Breast epithelium (tissue), 4 donors: ENCODE measurements at regions not wholly inside any gene's neighbourhood (a gene's known extent, or its start where the extent isn't known, plus 50 kb on each side); places are given as distances from the start of the nearest gene placed in this dataset.

Experiments
- DNase-seq, 2 donors: peaks; one replicate each; pipeline ENCODE4 v3.0.0-alpha.2; 2019; ENCODE audit warnings: low spot score in 2 of 2
- H3K27ac ChIP-seq, 2 donors: fragments of 200-600 bp; sonication (generic) in 1 of 2; one replicate each; pipeline ENCODE4 v1.5.1; 2016 to 2019; ENCODE audit warnings: mild to moderate bottlenecking in 1 of 2
- H3K27me3 ChIP-seq, 2 donors: fragments of 200-600 bp; sonication (generic) in 1 of 2; one replicate each; pipeline versions ENCODE4 v1.5.1 to v1.6.0; 2017 to 2019; ENCODE audit warnings: control low read depth in 1 of 2, mild to moderate bottlenecking in 1 of 2
- H3K36me3 ChIP-seq: fragments of 200-600 bp; one replicate; pipeline ENCODE4 v1.5.1; 2019
- H3K4me1 ChIP-seq, 2 donors: fragments of 200-600 bp; sonication (generic); one replicate each; pipeline ENCODE4 v1.5.1; 2016 to 2019; ENCODE audit warnings: control low read depth in 1 of 2
- H3K4me3 ChIP-seq, 3 donors: fragments of 200-600 bp; sonication (generic); 1 replicate in 2 of 3; 2 replicates in 1 of 3; pipeline ENCODE4 v1.5.1; 2016 to 2019; ENCODE audit warnings: mild to moderate bottlenecking in 3 of 3, moderate library complexity in 2 of 3
- H3K9me3 ChIP-seq, 2 donors: fragments of 200-600 bp; sonication (generic) in 1 of 2; one replicate each; pipeline ENCODE4 v1.5.1; 2016 to 2019; ENCODE audit warnings: control low read depth in 1 of 2
- POLR2A ChIP-seq: fragments of 450-650 bp; IDR thresholded peaks from one replicate; pipeline ENCODE4 v1.6.1; 2016; ENCODE audit warnings: antibody characterized with exemption, mild to moderate bottlenecking, moderate library complexity
- POLR2AphosphoS5 ChIP-seq, 3 donors: sonication (generic); formaldehyde crosslinking; IDR thresholded peaks; one replicate each; pipeline ENCODE4 v1.6.1; 2017; ENCODE audit warnings: antibody characterized with exemption in 3 of 3
- intact Hi-C: fragments of 100-400 bp; cut with DNase I; formaldehyde crosslinking; loops from one replicate; pipeline ENCODE4 v1.15.1; 2023; ENCODE audit warnings: low total_unique reads
- TF ChIP-seq, protein P1 (sequence below), 3 donors: fragments of 450-650 bp; IDR thresholded peaks; one replicate each; pipeline ENCODE4 v1.5.1; 2016 to 2017; ENCODE audit warnings: antibody characterized with exemption in 3 of 3, mild to moderate bottlenecking in 3 of 3, moderate library complexity in 3 of 3

DNA sequence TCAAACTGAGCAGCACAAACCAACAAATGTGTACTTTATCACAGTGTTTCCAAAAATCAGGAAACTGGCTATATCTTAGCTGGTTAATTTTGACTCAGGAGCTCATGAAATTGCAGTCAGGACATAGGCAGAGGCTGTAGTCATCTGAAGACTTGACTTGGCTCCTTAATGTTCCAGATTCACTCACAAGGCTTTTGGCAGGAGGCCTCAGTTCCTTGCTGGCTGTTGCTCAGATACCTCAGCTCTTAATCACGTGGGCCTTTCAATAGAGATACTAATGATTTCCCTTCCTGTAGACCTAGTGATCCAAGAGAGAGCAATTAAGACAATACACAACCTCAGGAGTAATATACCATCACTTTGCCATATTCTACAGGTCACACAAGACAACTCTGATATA is 537.7 kb downstream of the BRINP3 start:
- H3K36me3 ChIP-seq: no peaks in the 10 kb centered on the region
- no peak for DNase-seq
- intact Hi-C loops: no loop called here
- no peaks in the 10 kb centered on the region for H3K9me3 ChIP-seq
- no peak overlapping the region for H3K27ac ChIP-seq
- H3K27me3 ChIP-seq: no peaks in the 10 kb centered on the region
- TF ChIP-seq, protein P1, sequence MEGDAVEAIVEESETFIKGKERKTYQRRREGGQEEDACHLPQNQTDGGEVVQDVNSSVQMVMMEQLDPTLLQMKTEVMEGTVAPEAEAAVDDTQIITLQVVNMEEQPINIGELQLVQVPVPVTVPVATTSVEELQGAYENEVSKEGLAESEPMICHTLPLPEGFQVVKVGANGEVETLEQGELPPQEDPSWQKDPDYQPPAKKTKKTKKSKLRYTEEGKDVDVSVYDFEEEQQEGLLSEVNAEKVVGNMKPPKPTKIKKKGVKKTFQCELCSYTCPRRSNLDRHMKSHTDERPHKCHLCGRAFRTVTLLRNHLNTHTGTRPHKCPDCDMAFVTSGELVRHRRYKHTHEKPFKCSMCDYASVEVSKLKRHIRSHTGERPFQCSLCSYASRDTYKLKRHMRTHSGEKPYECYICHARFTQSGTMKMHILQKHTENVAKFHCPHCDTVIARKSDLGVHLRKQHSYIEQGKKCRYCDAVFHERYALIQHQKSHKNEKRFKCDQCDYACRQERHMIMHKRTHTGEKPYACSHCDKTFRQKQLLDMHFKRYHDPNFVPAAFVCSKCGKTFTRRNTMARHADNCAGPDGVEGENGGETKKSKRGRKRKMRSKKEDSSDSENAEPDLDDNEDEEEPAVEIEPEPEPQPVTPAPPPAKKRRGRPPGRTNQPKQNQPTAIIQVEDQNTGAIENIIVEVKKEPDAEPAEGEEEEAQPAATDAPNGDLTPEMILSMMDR (IDR thresholded peaks at IDR 0.05): no peak
- TF ChIP-seq POLR2AphosphoS5 (IDR thresholded peaks at IDR 0.05): no peak
- no peak for TF ChIP-seq POLR2A
- H3K4me3 ChIP-seq: no peak overlapping the region
- no peaks in the 10 kb centered on the region for H3K4me1 ChIP-seq

DNA sequence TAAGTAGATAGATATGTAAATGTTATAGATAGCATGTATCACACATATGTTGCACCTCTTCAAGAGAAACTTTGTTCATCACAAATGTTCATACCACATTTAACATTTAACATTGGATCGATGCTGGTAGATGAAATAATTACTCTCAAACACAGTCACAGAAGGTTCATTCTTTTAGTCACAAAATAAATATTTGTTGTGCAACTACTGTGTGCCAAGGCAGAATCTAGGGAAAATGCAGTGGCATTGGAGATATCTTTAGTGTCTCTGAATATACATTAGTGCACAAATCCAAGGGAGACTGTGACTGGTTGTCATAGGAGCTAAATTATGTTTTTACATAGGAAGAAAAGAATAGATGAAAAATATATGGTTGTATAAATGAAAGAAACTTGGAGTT is 535.7 kb downstream of the BRINP3 start:
- no peaks in the 10 kb centered on the region for H3K9me3 ChIP-seq
- TF ChIP-seq POLR2AphosphoS5 (IDR thresholded peaks at IDR 0.05): no peak
- no peak for TF ChIP-seq POLR2A
- TF ChIP-seq, protein P1 (IDR thresholded peaks at IDR 0.05): no peak
- intact Hi-C loops: no loop called here
- H3K27ac ChIP-seq: no peak overlapping the region
- no peak overlapping the region for H3K4me3 ChIP-seq
- H3K4me1 ChIP-seq: no peaks in the 10 kb centered on the region
- no peaks in the 10 kb centered on the region for H3K36me3 ChIP-seq
- H3K27me3 ChIP-seq: no peaks in the 10 kb centered on the region
- no peak for DNase-seq

DNA sequence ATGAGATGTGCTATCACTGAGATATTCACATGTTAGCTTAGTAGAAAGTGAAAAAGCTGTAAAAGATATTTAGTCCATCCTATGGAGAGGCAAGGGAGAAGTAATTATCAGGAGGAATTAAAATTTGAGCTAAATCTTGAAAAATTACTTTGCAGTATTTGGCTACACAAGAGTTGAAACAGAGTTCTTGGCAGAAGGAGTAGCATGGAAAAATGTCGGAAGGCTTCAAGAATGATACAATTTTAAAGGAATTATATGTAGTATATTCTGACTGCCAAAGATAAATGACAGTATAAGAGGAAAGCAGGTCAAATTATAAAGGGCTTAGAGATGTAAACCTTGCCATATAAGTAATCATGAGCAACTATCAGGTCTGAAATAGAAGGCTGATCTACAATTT is 518.9 kb downstream of the BRINP3 start:
- no peaks in the 10 kb centered on the region for H3K36me3 ChIP-seq
- no peaks in the 10 kb centered on the region for H3K9me3 ChIP-seq
- H3K4me1 ChIP-seq: no peaks in the 10 kb centered on the region
- H3K4me3 ChIP-seq: no peak overlapping the region
- TF ChIP-seq POLR2AphosphoS5 (IDR thresholded peaks at IDR 0.05) (no peak), POLR2A (no peak)
- TF ChIP-seq, protein P1 (IDR thresholded peaks at IDR 0.05): no peak
- H3K27ac ChIP-seq: no peak overlapping the region
- no peaks in the 10 kb centered on the region for H3K27me3 ChIP-seq
- intact Hi-C loops: no loop called here
- DNase-seq: no peak

DNA sequence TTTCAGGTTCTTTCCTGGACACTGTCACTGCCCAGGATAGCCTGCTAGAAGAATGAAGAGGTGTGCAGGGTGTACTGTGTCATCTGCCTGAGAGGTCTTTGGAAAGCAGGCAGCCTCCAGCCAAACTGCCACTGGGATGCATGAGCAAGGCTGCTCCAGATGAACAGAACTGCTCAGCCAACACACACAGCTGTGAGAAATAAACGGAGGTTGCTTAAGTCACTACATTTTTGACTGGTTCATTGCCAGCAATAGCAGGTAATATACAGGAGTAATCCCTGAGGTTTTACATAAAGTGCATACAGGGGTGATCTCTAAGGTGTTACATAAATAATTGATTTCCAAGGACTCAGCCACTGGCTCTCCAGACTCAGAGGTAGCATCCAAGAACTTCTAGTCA is 516.9 kb downstream of the BRINP3 start:
- Histone ChIP-seq H3K9me3 (no peaks in the 10 kb centered on the region), H3K36me3 (no peaks in the 10 kb centered on the region), H3K27me3 (no peaks in the 10 kb centered on the region), H3K4me1 (no peaks in the 10 kb centered on the region), H3K4me3 (no peak overlapping the region), H3K27ac (no peak overlapping the region)
- no peak for DNase-seq
- intact Hi-C loops: no loop called here
- no peak for TF ChIP-seq POLR2AphosphoS5 (IDR thresholded peaks at IDR 0.05)
- TF ChIP-seq, protein P1 (IDR thresholded peaks at IDR 0.05): no peak
- no peak for TF ChIP-seq POLR2A

DNA sequence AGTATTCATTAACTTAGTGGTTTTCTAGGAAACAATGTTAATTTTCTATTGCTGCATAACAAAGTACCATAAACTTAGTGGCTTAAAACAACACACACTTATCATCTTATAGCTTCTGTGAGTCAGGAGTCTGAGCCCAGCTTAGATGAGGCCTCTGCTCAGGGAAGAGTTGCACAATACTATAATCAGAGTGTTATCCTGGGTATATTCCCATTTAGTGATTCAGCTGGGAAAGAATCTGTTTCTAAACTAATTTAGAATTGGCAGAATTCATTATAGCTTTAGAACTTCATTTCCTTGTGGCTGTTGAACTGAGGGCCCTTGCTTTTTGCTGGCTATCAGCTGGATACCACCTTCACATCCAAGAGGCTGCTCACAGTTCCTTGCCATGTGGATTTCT is 515.5 kb downstream of the BRINP3 start:
- H3K36me3 ChIP-seq: no peaks in the 10 kb centered on the region
- DNase-seq: no peak
- H3K9me3 ChIP-seq: no peaks in the 10 kb centered on the region
- intact Hi-C loops: no loop called here
- H3K4me1 ChIP-seq: no peaks in the 10 kb centered on the region
- no peaks in the 10 kb centered on the region for H3K27me3 ChIP-seq
- no peak overlapping the region for H3K27ac ChIP-seq
- H3K4me3 ChIP-seq: no peak overlapping the region
- no peak for TF ChIP-seq POLR2A
- TF ChIP-seq POLR2AphosphoS5 (IDR thresholded peaks at IDR 0.05): no peak
- TF ChIP-seq, protein P1 (IDR thresholded peaks at IDR 0.05): no peak
